Lung (tissue), 11 donors: ENCODE measurements at regions not wholly inside any gene's neighbourhood (a gene's known extent, or its start where the extent isn't known, plus 50 kb on each side); places are given as distances from the start of the nearest gene placed in this dataset.

Experiments
- ATAC-seq: fragments of 200-7000 bp; cut with Tn5 transposase; one replicate; pipeline ENCODE4 v1.9.1; 2020; ENCODE audit warnings: moderate number of reproducible peaks; ENCODE audit not compliant: insufficient read depth, low FRiP score
- DNase-seq, 3 donors: peaks; one replicate each; pipeline ENCODE4 v3.0.0-alpha.2; 2013 to 2017
- H3K27ac ChIP-seq, 2 donors: one replicate each; pipeline ENCODE4 v1.5.1; 2013; ENCODE audit warnings: mild to moderate bottlenecking in 2 of 2, moderate library complexity in 2 of 2, control low read depth in 1 of 2, inconsistent platforms in 1 of 2, low read depth in 1 of 2, low read length in 1 of 2
- H3K27me3 ChIP-seq, 3 donors: one replicate each; pipeline ENCODE4 v1.5.1; 2013; ENCODE audit warnings: low read length in 2 of 3; ENCODE audit not compliant: control insufficient read depth in 3 of 3, insufficient read depth in 3 of 3
- H3K36me3 ChIP-seq, 4 donors: one replicate each; pipeline ENCODE4 v1.5.1; 2013; ENCODE audit warnings: low read length in 4 of 4, mild to moderate bottlenecking in 1 of 4, moderate library complexity in 1 of 4; ENCODE audit not compliant: control insufficient read depth in 4 of 4, insufficient read depth in 4 of 4
- H3K4me1 ChIP-seq, 5 donors: one replicate each; pipeline ENCODE4 v1.5.1; 2013; ENCODE audit warnings: low read length in 5 of 5, mild to moderate bottlenecking in 2 of 5, moderate library complexity in 1 of 5; ENCODE audit not compliant: control insufficient read depth in 5 of 5, insufficient read depth in 5 of 5
- H3K4me3 ChIP-seq: one replicate; pipeline ENCODE4 v1.5.1; 2013; ENCODE audit warnings: mild to moderate bottlenecking, control low read depth, moderate library complexity
- H3K9ac ChIP-seq, 2 donors: one replicate each; pipeline ENCODE4 v1.5.1; 2013; ENCODE audit warnings: low read length in 2 of 2, control low read depth in 1 of 2; ENCODE audit not compliant: insufficient read depth in 1 of 2
- H3K9me3 ChIP-seq, 4 donors: one replicate each; pipeline ENCODE4 v1.5.1; 2013; ENCODE audit warnings: low read length in 3 of 4, mild to moderate bottlenecking in 1 of 4, moderate library complexity in 1 of 4; ENCODE audit not compliant: control insufficient read depth in 4 of 4, insufficient read depth in 3 of 4
- WGBS, 2 donors: extraction: QIAGEN DNeasy Blood & Tissue Kit; methylation state at CpG; one replicate each; pipeline ENCODE4 v1.1.7; 2013; 5-methylcytosine and 5-hydroxymethylcytosine counted together
- TF ChIP-seq, protein P1 (sequence below): IDR thresholded peaks from 2 replicates; pipeline ENCODE4 v1.5.1; 2012; ENCODE audit warnings: mild to moderate bottlenecking; ENCODE audit errors: control extremely low read depth, extremely low read depth
- donor health status: control.
- donor health status: control.
- donor health status: Bipolar disorder and iron deficiency.
- donor health status: healthy.
- donor health status: DM: yes; HTN: yes; CAD: no.

DNA sequence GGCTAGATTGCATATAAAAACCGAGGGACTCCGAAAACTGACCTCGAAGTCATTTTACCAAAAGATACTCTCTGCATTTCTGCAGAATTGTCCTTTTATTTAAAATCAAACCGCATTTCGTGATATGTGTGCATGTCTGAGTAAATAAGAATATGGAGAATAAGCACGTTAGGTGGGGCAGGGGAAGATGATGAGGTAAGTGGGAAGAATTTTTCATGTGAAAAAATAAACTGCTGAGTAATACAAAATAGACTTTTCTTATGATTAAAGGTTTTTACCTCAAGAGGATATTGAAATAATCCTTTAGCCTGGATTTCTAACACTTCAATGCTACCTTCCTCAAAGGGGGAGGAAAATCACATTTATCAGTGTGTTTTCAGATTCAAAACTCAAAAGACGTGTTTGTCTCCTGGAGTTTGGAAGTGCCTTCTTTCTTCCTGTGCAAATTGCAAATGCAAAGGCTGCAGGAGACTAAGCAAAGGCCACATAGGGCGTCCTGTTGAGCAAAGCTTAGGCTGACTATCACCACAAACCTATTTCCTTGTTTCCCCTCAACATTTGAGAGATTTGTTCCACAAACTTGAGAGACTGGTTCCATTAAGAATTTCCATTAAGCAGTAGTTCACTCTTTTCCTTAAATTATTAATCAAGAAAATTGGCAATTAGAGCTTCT lies 813.5 kb downstream of the MCTP2 start:
- TF ChIP-seq, protein P1, sequence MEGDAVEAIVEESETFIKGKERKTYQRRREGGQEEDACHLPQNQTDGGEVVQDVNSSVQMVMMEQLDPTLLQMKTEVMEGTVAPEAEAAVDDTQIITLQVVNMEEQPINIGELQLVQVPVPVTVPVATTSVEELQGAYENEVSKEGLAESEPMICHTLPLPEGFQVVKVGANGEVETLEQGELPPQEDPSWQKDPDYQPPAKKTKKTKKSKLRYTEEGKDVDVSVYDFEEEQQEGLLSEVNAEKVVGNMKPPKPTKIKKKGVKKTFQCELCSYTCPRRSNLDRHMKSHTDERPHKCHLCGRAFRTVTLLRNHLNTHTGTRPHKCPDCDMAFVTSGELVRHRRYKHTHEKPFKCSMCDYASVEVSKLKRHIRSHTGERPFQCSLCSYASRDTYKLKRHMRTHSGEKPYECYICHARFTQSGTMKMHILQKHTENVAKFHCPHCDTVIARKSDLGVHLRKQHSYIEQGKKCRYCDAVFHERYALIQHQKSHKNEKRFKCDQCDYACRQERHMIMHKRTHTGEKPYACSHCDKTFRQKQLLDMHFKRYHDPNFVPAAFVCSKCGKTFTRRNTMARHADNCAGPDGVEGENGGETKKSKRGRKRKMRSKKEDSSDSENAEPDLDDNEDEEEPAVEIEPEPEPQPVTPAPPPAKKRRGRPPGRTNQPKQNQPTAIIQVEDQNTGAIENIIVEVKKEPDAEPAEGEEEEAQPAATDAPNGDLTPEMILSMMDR: no peak
- no peaks in the 10 kb centered on the region for H3K36me3 ChIP-seq
- no peaks in the 10 kb centered on the region for H3K27me3 ChIP-seq
- no peaks in the 10 kb centered on the region for H3K4me1 ChIP-seq
- DNase-seq (no peak), ATAC-seq (no peak)
- no peak overlapping the region for H3K27ac ChIP-seq
- peaks cover 0 to 6% (median 3%) of the 10 kb centered on the region in 4 donors for H3K9me3 ChIP-seq
- no peak overlapping the region for H3K4me3 ChIP-seq
- WGBS, 2 donors: 65 to 78% methylated on average over 8 of the region's 8 CpGs
- H3K9ac ChIP-seq: no peak overlapping the region

GRCh38 chr15:95051861-95052260 lies 820.5 kb downstream of the MCTP2 start:
- 88 to 89% methylated on average over 2 of the region's 2 CpGs for WGBS, 2 donors
- ATAC-seq: no peak

GRCh38 chr15:95059346-95059905 lies 828.1 kb downstream of the MCTP2 start:
- TF ChIP-seq, protein P1: no peak
- H3K9ac ChIP-seq: no peak overlapping the region
- no peak for DNase-seq
- no peaks in the 10 kb centered on the region for H3K36me3 ChIP-seq
- H3K4me1 ChIP-seq: no peaks in the 10 kb centered on the region
- no peak for ATAC-seq
- 86% methylated on average over 4 of the region's 4 CpGs for WGBS, 2 donors
- no peaks in the 10 kb centered on the region for H3K27me3 ChIP-seq
- no peak overlapping the region for H3K4me3 ChIP-seq
- H3K9me3 ChIP-seq: peaks cover 0 to 17% (median 3%) of the 10 kb centered on the region in 4 donors
- no peak overlapping the region for H3K27ac ChIP-seq

More at GRCh38 chr15:95051861-95052260, 820.5 kb downstream of the MCTP2 start:
- no peaks in the 10 kb centered on the region for H3K4me1 ChIP-seq
- H3K4me3 ChIP-seq: no peak overlapping the region
- H3K36me3 ChIP-seq: no peaks in the 10 kb centered on the region
- no peak overlapping the region for H3K9ac ChIP-seq
- TF ChIP-seq, protein P1: no peak
- peaks cover 0 to 7% (median 4%) of the 10 kb centered on the region in 4 donors for H3K9me3 ChIP-seq
- DNase-seq: no peak
- no peak overlapping the region for H3K27ac ChIP-seq
- no peaks in the 10 kb centered on the region for H3K27me3 ChIP-seq
